ENCODE measurements at regions not wholly inside any gene's neighbourhood (a gene's known extent, or its start where the extent isn't known, plus 50 kb on each side); places are given as distances from the start of the nearest gene placed in this dataset.

DNA sequence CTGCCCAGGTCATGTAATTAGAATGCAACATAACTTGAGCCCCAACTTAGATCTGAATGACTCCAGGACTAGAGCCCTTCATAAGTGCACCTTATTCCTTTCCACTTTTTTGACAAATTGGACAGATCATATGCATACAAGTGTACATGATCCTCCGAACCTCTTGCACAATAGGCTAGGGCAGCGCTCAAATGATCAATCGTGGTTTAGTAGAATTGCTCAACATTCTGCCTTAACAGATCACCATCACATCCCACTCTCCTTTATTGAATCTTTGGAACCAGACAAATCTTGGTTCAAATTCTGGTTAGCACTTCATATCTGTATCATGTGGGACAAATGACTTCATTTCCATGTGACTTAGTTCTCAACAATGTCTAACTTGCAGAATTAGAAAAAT, 106.8 kb upstream of the CDIN1 start:
- CTCF ChIA-PET: no interaction called here
- Histone ChIP-seq H3K79me2 (ENCODE audit: low read depth) (no peaks in the 10 kb centered on the region), H2AFZ (no peak overlapping the region), H3K4me3 (no peak overlapping the region), H3K36me3 (ENCODE audit: low read depth) (no peaks in the 10 kb centered on the region), H3K4me2 (no peak overlapping the region), H4K20me1 (ENCODE audit: insufficient read depth) (no peaks in the 10 kb centered on the region), H3K4me1 (replicated peaks; ENCODE audit: insufficient read depth) (no peaks in the 10 kb centered on the region), H3K27me3 (ENCODE audit: insufficient read depth, low read depth) (no peaks in the 10 kb centered on the region), H3K9me2 (ENCODE audit: insufficient read depth) (no peaks in the 10 kb centered on the region), H3K9me3 (ENCODE audit: insufficient read depth, low read depth) (no peaks in the 10 kb centered on the region), H3K27ac (no peak overlapping the region), H3F3A (ENCODE audit: insufficient read depth, low read depth) (no peaks in the 10 kb centered on the region)
- no TSS peak for BruUV-seq (replicated peaks)
- POLR2A ChIA-PET (ENCODE audit: unreplicated experiment): no interaction called here
- TF ChIP-seq CTCF (conservative IDR thresholded peaks at IDR 0.05) (no peak), EZH2 (IDR thresholded peaks at IDR 0.05; ENCODE audit: low read depth) (no peak)
- intact Hi-C loops (cut with micrococcal nuclease; ENCODE audit: unreplicated experiment): no loop called here
- DNase-seq: no peak

- BruUV-seq (replicated peaks): no TSS peak
- CTCF ChIA-PET: no interaction called here
Observed at GRCh38 chr15:36478561-36478960, 100.9 kb upstream of the CDIN1 start.

GRCh38 chr15:36479200-36479896, 100.1 kb upstream of the CDIN1 start:
- H3K4me3 ChIP-seq: no peak overlapping the region
- no peaks in the 10 kb centered on the region for H3F3A ChIP-seq (ENCODE audit: insufficient read depth, low read depth)
- no peak overlapping the region for H3K27ac ChIP-seq
- no peaks in the 10 kb centered on the region for H3K79me2 ChIP-seq (ENCODE audit: low read depth)
- BruUV-seq (replicated peaks): no TSS peak
- intact Hi-C loops (cut with micrococcal nuclease; ENCODE audit: unreplicated experiment): no loop called here
- CTCF ChIA-PET: no interaction called here
- no peaks in the 10 kb centered on the region for H3K9me3 ChIP-seq (ENCODE audit: insufficient read depth, low read depth)
- H3K4me2 ChIP-seq: no peak overlapping the region
- TF ChIP-seq EZH2 (IDR thresholded peaks at IDR 0.05; ENCODE audit: low read depth) (no peak), CTCF (conservative IDR thresholded peaks at IDR 0.05) (no peak)
- no peaks in the 10 kb centered on the region for H3K9me2 ChIP-seq (ENCODE audit: insufficient read depth)
- no peaks in the 10 kb centered on the region for H3K27me3 ChIP-seq (ENCODE audit: insufficient read depth, low read depth)
- H3K4me1 ChIP-seq (replicated peaks; ENCODE audit: insufficient read depth): no peaks in the 10 kb centered on the region
- no peak for DNase-seq
- no peak overlapping the region for H2AFZ ChIP-seq
- no peaks in the 10 kb centered on the region for H4K20me1 ChIP-seq (ENCODE audit: insufficient read depth)
- POLR2A ChIA-PET (ENCODE audit: unreplicated experiment): no interaction called here
- no peaks in the 10 kb centered on the region for H3K36me3 ChIP-seq (ENCODE audit: low read depth)

More at GRCh38 chr15:36478561-36478960, 100.9 kb upstream of the CDIN1 start:
- no peak for DNase-seq
- no peaks in the 10 kb centered on the region for H3K9me3 ChIP-seq (ENCODE audit: insufficient read depth, low read depth)
- intact Hi-C loops (cut with micrococcal nuclease; ENCODE audit: unreplicated experiment): no loop called here
- no peaks in the 10 kb centered on the region for H3K79me2 ChIP-seq (ENCODE audit: low read depth)
- H3K27ac ChIP-seq: no peak overlapping the region
- H3K4me1 ChIP-seq (replicated peaks; ENCODE audit: insufficient read depth): no peaks in the 10 kb centered on the region
- H3K36me3 ChIP-seq (ENCODE audit: low read depth): no peaks in the 10 kb centered on the region
- no peaks in the 10 kb centered on the region for H3F3A ChIP-seq (ENCODE audit: insufficient read depth, low read depth)
- no peaks in the 10 kb centered on the region for H4K20me1 ChIP-seq (ENCODE audit: insufficient read depth)
- no peak overlapping the region for H3K4me2 ChIP-seq
- H3K4me3 ChIP-seq: no peak overlapping the region
- no peak overlapping the region for H2AFZ ChIP-seq
- no peaks in the 10 kb centered on the region for H3K9me2 ChIP-seq (ENCODE audit: insufficient read depth)
- POLR2A ChIA-PET (ENCODE audit: unreplicated experiment): no interaction called here
- H3K27me3 ChIP-seq (ENCODE audit: insufficient read depth, low read depth): no peaks in the 10 kb centered on the region
- no peak for TF ChIP-seq CTCF (conservative IDR thresholded peaks at IDR 0.05)
- no peak for TF ChIP-seq EZH2 (IDR thresholded peaks at IDR 0.05; ENCODE audit: low read depth)

All from PC-9 (cell line).